ENCODE measurements at regions not wholly inside any gene's neighbourhood (a gene's known extent, or its start where the extent isn't known, plus 50 kb on each side); places are given as distances from the start of the nearest gene placed in this dataset.

DNA sequence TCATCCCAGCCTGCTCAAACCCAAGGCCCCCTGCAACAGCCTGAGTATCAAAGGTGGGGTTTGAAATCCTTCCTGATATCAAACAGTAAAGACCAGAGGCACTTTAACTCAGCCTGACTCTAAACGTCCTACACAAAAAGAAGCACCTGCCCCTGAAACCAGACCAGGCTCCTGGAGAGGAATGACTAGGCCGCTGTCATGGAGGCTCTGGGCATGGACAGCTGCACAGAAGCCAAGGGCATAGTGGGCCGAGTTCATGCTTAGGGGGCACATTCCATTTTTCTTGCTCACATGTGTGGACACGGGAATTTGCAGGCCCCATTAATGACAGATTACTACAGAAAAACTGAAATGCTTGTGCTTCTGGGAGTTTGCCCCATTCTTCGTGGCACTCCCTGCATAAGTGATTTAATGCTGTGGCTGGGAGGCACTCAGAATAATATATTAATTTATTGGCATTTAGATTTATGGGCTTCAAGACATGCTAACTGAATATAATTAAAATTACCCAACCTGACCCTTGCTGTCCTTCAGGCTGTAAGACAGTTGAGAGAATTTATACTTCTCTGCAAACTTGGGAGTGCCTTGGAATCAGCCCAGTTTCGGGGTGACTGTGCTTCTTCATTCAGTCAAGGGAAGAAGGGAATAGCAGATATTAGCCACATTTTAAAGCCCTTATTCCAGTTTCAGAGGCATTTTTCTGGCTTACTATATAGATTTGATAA is 105.5 kb downstream of the GYPC start:
- TF ChIP-seq, protein P1, sequence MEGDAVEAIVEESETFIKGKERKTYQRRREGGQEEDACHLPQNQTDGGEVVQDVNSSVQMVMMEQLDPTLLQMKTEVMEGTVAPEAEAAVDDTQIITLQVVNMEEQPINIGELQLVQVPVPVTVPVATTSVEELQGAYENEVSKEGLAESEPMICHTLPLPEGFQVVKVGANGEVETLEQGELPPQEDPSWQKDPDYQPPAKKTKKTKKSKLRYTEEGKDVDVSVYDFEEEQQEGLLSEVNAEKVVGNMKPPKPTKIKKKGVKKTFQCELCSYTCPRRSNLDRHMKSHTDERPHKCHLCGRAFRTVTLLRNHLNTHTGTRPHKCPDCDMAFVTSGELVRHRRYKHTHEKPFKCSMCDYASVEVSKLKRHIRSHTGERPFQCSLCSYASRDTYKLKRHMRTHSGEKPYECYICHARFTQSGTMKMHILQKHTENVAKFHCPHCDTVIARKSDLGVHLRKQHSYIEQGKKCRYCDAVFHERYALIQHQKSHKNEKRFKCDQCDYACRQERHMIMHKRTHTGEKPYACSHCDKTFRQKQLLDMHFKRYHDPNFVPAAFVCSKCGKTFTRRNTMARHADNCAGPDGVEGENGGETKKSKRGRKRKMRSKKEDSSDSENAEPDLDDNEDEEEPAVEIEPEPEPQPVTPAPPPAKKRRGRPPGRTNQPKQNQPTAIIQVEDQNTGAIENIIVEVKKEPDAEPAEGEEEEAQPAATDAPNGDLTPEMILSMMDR (IDR thresholded peaks at IDR 0.05): no peak
- TF ChIP-seq POLR2A (IDR thresholded peaks at IDR 0.05): no peak

Data from right lobe of liver (tissue), 4 donors.